ENCODE measurements at regions not wholly inside any gene's neighbourhood (a gene's known extent, or its start where the extent isn't known, plus 50 kb on each side); places are given as distances from the start of the nearest gene placed in this dataset.

DNA sequence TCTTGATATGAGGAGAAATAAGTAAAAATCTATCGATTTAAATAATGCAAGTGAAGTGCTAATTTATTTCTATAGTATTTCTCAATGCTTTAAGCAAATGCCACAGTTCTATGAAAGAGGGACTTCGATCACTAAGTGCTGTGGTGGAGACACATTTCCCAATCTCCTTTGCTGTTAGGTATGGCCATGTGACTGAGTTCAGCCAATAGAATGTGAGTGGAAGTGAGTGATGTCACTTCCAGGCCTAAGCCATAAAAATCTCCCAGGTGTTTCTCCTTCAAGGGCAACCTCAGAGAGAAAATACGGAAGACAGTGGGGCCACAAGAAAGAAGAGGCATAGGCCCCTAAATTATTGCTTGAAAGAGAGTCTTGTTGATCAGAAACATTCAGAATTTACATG lies 100.3 kb upstream of the ANKH start:
- TF ChIP-seq, protein P1, sequence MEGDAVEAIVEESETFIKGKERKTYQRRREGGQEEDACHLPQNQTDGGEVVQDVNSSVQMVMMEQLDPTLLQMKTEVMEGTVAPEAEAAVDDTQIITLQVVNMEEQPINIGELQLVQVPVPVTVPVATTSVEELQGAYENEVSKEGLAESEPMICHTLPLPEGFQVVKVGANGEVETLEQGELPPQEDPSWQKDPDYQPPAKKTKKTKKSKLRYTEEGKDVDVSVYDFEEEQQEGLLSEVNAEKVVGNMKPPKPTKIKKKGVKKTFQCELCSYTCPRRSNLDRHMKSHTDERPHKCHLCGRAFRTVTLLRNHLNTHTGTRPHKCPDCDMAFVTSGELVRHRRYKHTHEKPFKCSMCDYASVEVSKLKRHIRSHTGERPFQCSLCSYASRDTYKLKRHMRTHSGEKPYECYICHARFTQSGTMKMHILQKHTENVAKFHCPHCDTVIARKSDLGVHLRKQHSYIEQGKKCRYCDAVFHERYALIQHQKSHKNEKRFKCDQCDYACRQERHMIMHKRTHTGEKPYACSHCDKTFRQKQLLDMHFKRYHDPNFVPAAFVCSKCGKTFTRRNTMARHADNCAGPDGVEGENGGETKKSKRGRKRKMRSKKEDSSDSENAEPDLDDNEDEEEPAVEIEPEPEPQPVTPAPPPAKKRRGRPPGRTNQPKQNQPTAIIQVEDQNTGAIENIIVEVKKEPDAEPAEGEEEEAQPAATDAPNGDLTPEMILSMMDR (IDR thresholded peaks at IDR 0.05) = no peak
- TF ChIP-seq POLR2A (IDR thresholded peaks at IDR 0.05) = no peak

All from esophagus squamous epithelium (tissue), 4 donors.